ENCODE measurements at regions not wholly inside any gene's neighbourhood (a gene's known extent, or its start where the extent isn't known, plus 50 kb on each side); places are given as distances from the start of the nearest gene placed in this dataset.

DNA sequence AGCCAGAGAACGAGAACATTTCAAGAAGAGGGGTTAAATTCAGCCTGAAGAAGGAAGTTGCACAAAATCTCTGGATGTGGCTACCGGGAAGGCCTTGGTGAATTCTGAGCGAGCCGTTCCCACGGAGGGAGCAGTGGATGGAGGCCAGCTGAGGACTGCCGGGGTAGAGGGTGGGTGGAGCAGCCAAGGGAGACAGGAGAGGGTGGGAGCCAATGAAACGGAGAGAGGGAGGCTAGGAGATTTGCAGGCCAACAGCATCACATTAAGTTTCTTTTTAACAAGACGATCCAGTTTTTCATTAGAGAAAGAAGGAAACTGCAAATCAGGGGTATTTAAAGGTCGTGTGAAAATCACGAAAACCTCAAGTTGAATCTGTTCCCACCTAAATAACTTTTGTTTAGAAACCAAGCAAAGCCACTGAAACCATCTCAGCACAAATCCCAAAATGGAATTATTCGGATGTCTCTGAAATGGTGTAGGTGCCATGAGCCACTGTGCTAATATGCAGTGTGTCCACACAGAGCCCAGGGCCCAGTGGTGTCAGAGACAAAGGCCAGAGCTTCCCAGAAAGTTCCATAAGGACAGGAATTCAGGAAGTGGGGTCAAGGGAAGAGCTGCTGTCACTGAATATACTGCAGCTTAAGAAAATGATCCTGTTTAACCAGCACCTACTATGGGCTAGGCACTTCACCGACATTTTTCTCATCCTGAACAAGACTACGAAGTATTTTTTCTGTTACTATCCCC is 59.7 kb upstream of the SLC35C1 start:
- Histone ChIP-seq H3K79me2 (ENCODE audit: control insufficient read depth, insufficient read depth, low read length) (no peaks in the 10 kb centered on the region), H3K36me3 (ENCODE audit: control insufficient read depth in 2 of 2, extremely low read depth in 1 of 2, insufficient read depth in 2 of 2, low read length in 2 of 2) (no peaks in the 10 kb centered on the region), H3K27me3 (ENCODE audit: control insufficient read depth in 2 of 2, insufficient read depth in 2 of 2, low read length in 2 of 2) (peaks cover 3 to 6% of the 10 kb centered on the region in 2 experiments), H3K9me3 (replicated peaks; ENCODE audit: control insufficient read depth, insufficient read depth, low read length) (no peaks in the 10 kb centered on the region), H2AFZ (ENCODE audit: low read depth, low read length) (no peak overlapping the region), H3K4me3 (replicated peaks in 1 of 3; ENCODE audit: insufficient read depth in 1 of 3, low read depth in 1 of 3, low read length in 3 of 3) (no peak overlapping the region), H4K20me1 (replicated peaks; ENCODE audit: control insufficient read depth, extremely low read depth, insufficient read depth, low read length) (no peaks in the 10 kb centered on the region), H3K9ac (replicated peaks; ENCODE audit: extremely low read depth, insufficient read depth, low read length) (no peak overlapping the region), H3K27ac (ENCODE audit: insufficient read depth, low read depth, low read length) (no peak overlapping the region), H3K9me1 (replicated peaks; ENCODE audit: control insufficient read depth, extremely low read depth, insufficient read depth, low read length) (no peaks in the 10 kb centered on the region), H3K4me2 (ENCODE audit: insufficient read depth, low read length) (no peak overlapping the region), H3K4me1 (ENCODE audit: control insufficient read depth, extremely low read depth, insufficient read depth, low read length) (peaks cover 2% of the 10 kb centered on the region)
- intact Hi-C loops (cut with micrococcal nuclease) (no loop called here), dilution Hi-C loops (cut with MboI; ENCODE audit: extremely low pct_ligation_motif_present, low sequenced_read_pairs) (no loop called here)
- no peak for TF ChIP-seq POLR2AphosphoS5 (IDR thresholded peaks at IDR 0.05; ENCODE audit: insufficient read depth, low read depth, low read length)
- TF ChIP-seq FOS (IDR thresholded peaks at IDR 0.05; ENCODE audit: borderline replicate concordance, insufficient read depth, low read length): no peak
- no peak for TF ChIP-seq JUN (IDR thresholded peaks at IDR 0.05; ENCODE audit: borderline replicate concordance, insufficient read depth, insufficient read length, low read depth)
- TF ChIP-seq POLR2A (IDR thresholded peaks at IDR 0.05; ENCODE audit: low read depth, low read length): no peak
- TF ChIP-seq, protein P1, sequence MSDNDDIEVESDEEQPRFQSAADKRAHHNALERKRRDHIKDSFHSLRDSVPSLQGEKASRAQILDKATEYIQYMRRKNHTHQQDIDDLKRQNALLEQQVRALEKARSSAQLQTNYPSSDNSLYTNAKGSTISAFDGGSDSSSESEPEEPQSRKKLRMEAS (IDR thresholded peaks at IDR 0.05; ENCODE audit: insufficient read depth, insufficient read length): no peak
- TF ChIP-seq, protein P2, sequence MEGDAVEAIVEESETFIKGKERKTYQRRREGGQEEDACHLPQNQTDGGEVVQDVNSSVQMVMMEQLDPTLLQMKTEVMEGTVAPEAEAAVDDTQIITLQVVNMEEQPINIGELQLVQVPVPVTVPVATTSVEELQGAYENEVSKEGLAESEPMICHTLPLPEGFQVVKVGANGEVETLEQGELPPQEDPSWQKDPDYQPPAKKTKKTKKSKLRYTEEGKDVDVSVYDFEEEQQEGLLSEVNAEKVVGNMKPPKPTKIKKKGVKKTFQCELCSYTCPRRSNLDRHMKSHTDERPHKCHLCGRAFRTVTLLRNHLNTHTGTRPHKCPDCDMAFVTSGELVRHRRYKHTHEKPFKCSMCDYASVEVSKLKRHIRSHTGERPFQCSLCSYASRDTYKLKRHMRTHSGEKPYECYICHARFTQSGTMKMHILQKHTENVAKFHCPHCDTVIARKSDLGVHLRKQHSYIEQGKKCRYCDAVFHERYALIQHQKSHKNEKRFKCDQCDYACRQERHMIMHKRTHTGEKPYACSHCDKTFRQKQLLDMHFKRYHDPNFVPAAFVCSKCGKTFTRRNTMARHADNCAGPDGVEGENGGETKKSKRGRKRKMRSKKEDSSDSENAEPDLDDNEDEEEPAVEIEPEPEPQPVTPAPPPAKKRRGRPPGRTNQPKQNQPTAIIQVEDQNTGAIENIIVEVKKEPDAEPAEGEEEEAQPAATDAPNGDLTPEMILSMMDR (IDR thresholded peaks at IDR 0.05; ENCODE audit: extremely low read depth in 1 of 2, insufficient read depth in 1 of 2, low read depth in 1 of 2, low read length in 2 of 2): no peak
- no peak for TF ChIP-seq GATA2 (IDR thresholded peaks at IDR 0.05; ENCODE audit: insufficient read depth, insufficient read length, low read depth, low read length)
- no peak for TF ChIP-seq MYC (IDR thresholded peaks at IDR 0.05; ENCODE audit: low read depth, low read length)
- no peak for TF ChIP-seq EZH2 (IDR thresholded peaks at IDR 0.05; ENCODE audit: borderline replicate concordance, low read depth, low read length, severe bottlenecking)
- ChIA-PET CTCF (interaction anchor here (1.1 to 3.8 kb wide), 2 partner anchors 26 to 374 kb away, joined by 3 to 13 read pairs; no protein-coding TSS in a partner anchor), POLR2A (no interaction called here)
- FAIRE-seq (no peak), DNase-seq (ENCODE audit: low read depth, low spot score) (no peak)
- BruUV-seq (replicated peaks): no TSS peak

Data from endothelial cell of umbilical vein (primary cell).